ENCODE measurements at regions not wholly inside any gene's neighbourhood (a gene's known extent, or its start where the extent isn't known, plus 50 kb on each side); places are given as distances from the start of the nearest gene placed in this dataset.
"Not testable (repeated sequence)": the region's sequence is repeated elsewhere in the genome, so short reads cannot be mapped to it uniquely, and the experiment has no call there.

GRCh38 chr19:14328406-14328805, 52.8 kb upstream of the ADGRE5 start:
- no peak for DNase-seq

DNA sequence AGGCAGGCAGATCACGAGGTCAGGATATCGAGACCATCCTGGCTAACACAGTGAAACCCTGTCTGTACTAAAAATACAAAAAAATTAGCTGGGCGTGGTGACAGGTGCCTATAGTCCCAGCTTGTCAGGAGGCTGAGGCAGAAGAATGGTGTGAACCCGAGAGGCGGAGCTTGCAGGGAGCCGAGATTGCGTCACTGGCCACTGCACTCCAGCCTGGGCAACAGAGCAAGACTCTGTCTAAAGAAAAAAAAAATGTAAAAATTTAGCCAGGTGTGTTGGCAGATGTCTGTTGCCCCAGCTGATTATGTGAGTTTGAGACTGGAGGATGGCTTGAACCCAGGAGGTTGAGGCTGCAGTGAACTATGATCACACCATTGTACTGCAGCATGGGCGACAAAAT, 54.2 kb upstream of the ADGRE5 start:
- not testable (repeated sequence) for DNase-seq

GRCh38 chr19:14325863-14326262, 55.4 kb upstream of the ADGRE5 start:
- no peak for DNase-seq

DNA sequence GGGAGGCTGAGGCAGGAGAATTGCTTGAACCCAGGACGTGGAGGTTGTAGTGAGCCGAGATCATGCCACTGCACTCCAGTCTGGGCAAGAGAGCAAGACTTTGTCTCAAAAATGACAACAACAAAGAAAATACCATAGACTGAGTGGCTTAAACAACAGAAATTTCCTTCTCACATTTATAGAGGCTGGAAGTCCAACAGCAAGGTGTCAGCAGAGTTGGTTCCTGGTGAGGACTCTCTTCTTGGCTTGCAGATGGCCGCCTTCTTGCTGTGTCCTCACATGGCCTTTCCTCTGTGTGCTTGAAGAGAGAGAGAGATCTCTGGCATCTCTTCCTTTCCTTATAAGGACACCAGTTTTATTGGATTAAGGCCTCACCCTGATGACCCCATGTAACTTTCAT, 56.1 kb upstream of the ADGRE5 start:
- no peak for DNase-seq

DNA sequence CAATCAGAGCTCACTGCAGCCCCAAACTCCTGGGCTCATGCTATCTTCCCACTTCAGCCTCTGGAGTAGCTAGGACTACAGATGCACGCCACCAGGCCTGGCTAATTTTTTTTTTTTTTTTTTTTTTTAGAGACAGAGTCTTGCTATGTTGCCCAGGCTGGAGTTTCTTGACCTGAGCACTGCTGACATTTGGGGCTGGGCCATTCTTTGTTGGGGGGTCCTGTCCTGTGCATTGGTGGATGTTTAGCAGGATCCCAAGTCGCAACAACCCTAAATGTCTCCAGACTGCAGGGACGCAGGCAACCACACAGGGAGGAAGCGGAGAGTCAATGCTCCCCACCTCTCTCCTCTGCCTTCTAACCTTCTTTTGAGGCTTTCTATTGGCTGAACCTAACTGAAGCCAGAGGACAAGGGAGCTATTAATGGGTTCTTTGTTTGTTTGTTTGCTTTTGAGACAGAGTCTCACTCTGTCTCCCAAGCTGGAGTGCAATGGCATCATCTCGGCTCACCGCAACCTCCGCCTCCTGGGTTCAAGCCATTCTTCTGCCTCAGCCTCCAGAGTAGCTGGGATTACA, 58.3 kb upstream of the ADGRE5 start:
- DNase-seq = no peak

DNA sequence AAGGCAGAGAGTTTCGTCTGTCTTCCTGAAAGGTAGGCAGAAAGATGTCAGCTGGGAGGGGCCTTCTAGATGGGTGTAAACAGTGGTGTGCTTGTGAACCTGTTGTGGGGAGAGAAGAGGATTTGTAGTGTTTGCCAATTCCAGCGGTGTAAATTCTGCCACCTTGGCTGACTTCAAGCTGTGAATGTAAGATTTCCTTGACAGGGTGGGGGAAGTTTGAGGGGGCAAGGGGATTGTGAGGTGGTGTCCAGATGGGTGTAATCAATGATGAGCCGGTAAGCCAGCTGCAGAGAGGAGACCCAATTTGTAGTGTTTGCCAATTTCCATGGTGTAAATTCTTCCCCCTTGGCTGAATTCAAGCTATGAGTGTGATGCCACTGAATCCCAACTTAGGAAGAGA, 61.0 kb upstream of the ADGRE5 start:
- DNase-seq = no peak

- not testable (repeated sequence) for DNase-seq
These were observed 61.5 kb upstream of the ADGRE5 start for GRCh38 chr19:14319720-14320119.

DNA sequence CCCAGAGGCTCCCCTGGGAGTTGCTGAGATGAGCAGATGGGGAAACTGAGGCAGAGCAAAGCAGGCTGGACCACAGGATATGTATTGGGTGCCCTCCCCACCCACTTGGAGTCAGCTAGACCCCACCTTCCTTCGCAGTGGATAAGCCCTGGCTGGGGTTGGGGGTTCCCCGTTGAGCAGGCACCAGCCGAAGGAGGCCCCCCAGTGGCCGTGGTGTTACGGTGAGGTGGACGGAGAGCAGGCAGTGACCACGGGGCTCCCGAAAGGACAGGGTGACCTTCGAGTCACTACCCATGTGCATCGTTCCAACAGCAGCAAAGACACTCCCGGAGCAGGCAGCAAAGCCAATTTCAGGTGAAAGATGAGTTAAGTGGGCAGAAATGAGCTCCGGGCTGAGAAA, 62.4 kb upstream of the ADGRE5 start:
- no peak for DNase-seq

DNA sequence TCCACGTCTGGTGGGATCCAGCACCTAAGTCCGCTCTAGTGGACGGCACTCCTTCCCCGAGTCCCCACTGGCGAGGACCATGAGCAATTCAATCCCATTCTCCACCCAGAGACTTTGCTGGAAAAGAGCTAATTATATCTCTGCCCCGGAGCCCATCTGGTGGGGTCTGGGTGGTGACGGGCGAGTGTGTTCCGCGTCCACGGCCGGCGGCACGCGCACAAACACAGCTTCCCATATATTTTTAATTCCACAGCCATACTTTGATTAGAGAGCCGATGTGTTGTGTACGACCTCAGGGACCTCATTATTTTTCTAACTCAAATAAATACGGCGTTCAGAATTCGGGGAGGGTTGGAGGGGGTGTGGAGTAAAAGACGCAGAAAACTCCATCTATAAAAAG, 64.1 kb upstream of the ADGRE5 start:
- DNase-seq = no peak

DNA sequence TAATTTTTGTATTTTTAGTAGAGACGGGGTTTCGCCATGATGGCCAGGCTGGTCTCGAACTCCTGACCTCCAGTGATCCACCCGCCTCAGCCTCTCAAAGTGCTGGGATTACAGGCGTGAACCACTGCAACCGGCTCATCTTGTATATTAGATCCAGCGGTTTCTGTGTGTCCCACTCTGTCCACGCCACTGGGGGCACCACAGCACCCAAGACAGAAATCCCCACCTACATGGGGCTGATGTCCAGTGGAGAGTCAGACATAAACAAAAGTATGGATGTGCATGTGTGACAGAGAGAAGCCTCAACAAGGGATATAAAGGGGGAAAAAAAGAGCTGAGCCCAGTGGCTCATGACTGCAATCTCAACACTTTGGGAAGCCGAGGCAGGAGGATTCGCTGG, 65.8 kb upstream of the ADGRE5 start:
- DNase-seq = no peak

- DNase-seq = peak in 1 of 2 donors; percentile 12
These were observed 71.2 kb upstream of the ADGRE5 start for GRCh38 chr19:14310055-14310454.

GRCh38 chr19:14305706-14306105, 75.5 kb upstream of the ADGRE5 start:
- no peak for DNase-seq

- no peak for DNase-seq
These were observed 80.1 kb upstream of the ADGRE5 start for GRCh38 chr19:14301150-14301549.

DNA sequence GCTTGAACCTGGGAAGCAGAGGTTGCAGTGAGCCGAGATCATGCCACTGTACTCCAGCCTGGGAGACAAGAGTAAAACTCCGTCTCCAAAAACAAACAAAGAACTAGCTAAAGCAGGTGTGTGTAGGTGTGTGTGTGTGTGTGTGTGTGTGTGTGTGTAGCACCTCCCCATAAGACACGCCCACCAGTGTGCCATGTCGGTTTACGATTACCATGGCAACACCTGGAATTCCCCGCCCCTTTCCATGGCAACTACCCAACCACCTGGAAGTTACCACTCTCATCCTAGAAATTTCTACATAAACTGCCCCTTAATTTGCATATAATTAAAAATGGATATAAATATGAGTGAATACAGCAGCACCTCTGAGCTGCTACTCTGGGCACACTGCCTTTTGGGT, 80.9 kb upstream of the ADGRE5 start:
- DNase-seq = no peak

DNA sequence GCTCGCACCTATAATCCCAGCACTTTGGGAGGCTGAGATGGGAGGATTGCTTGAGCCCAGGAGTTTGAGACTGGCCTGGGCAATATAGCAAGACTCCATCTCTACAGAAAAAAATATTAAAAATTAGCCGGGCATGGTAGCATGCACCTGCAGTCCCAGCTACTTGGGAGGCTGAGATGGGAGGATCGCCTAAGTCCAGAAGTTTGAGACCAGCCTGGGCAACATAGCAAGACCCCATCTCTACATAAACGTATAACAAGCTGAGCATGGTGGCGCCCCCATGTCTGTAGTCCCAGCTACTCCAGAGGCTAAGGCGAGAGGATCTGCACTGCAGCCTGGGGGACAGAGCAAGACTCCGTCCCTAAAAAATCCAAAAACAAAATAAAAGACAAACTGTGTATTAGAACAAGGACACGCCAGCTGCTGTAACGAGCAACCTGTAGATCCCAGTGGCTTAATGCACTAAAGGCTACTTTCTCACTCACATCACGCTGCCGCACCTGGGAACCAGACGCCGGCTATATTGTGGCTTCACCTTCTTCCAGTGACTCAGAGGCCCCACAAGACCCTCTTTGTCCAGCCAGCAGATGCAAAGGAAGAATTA, 81.9 kb upstream of the ADGRE5 start:
- not testable (repeated sequence) for DNase-seq

DNA sequence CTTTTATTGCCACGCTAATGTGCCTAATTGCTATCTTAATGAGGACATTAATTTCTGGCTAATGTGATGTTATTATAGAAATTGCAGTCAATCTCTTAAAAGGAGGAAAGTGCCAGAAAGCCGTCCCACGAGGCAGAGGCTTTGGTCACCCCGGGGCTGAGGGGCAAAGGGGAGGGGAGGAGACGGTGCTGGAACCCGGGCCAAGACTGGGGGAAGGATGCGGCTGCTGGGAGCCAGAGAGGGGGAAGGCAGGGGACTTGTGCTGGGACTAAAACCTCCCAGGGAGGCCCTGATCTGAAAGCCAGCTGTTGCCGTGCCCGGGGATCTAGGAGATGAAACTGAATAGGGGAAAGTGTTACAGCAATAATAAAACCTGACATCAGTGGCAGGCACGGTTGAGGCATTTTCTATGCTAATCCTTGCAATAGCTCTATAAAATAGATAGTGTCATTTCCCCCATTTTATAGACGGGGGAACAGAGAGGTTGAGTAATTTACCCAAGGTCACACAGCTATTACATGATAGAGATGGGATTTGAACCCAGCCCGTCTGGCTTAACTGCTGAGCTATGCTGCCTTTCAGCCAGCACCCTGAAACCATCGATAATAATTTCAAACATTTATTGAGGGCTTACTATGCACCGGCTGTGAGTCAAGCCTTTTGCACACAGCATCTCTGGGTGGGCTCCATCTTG, 83.2 kb upstream of the ADGRE5 start:
- not testable (repeated sequence) for DNase-seq

- DNase-seq = peak; percentile 13 to 25
These were observed 86.3 kb upstream of the ADGRE5 start for GRCh38 chr19:14294974-14295373.

GRCh38 chr19:14293816-14294170, 87.5 kb upstream of the ADGRE5 start:
- not testable (repeated sequence) for DNase-seq

GRCh38 chr19:14293101-14293815, 87.3 kb upstream of the ADGRL1 start:
- DNase-seq = not testable (repeated sequence)

GRCh38 chr19:14289810-14290209, 83.8 kb upstream of the ADGRL1 start:
- not testable (repeated sequence) for DNase-seq

GRCh38 chr19:14287837-14288236, 81.9 kb upstream of the ADGRL1 start:
- not testable (repeated sequence) for DNase-seq

- DNase-seq = not testable (repeated sequence)
These were observed 80.6 kb upstream of the ADGRL1 start for GRCh38 chr19:14286594-14286993.

DNA sequence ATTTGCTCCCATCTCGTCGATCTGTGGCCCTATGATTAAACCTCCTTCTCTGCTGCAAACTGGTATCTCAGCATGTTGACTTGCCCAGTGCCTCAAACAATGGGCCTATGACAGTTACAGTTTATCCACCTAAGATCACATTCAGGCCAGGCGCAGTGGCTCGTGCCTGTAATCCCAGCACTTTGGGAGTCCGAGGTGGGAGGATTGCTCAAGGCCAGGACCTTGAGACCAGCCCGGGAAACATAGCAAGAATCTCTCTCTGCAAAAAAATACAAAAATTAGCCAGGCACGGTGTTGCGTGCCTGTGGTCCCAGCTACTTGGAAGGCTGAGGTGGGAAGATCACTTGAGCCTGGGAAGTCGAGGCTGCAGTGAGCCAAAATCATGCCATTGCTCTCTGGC, 79.8 kb upstream of the ADGRL1 start:
- DNase-seq = not testable (repeated sequence)

All from CD4-positive, alpha-beta T cell treated with Interferon alpha-2 for 1 hour (primary cell).